Gastroesophageal sphincter (tissue), 3 donors: ENCODE measurements at regions not wholly inside any gene's neighbourhood (a gene's known extent, or its start where the extent isn't known, plus 50 kb on each side); places are given as distances from the start of the nearest gene placed in this dataset.

Experiments
- CTCF ChIP-seq, 4 experiments: fragments of 200-600 bp in 2 of 4; fragments of 450-650 bp in 2 of 4; sonication (generic) in 1 of 4; IDR thresholded peaks; one replicate each; pipeline ENCODE4 v1.5.1; 2017 to 2019; ENCODE audit warnings: antibody characterized with exemption in 4 of 4, mild to moderate bottlenecking in 2 of 4, moderate library complexity in 2 of 4
- EP300 ChIP-seq: sonication (generic); formaldehyde crosslinking; IDR thresholded peaks from one replicate; pipeline ENCODE4 v1.6.1; 2017; ENCODE audit warnings: antibody characterized with exemption, mild to moderate bottlenecking
- POLR2A ChIP-seq, 2 donors: fragments of 450-650 bp; IDR thresholded peaks; one replicate each; pipeline ENCODE4 v1.6.1; 2017; ENCODE audit warnings: antibody characterized with exemption in 2 of 2, mild to moderate bottlenecking in 2 of 2, moderate library complexity in 1 of 2
- POLR2AphosphoS5 ChIP-seq: sonication (generic); formaldehyde crosslinking; IDR thresholded peaks from one replicate; pipeline ENCODE4 v1.6.1; 2017; ENCODE audit warnings: antibody characterized with exemption

- TF ChIP-seq CTCF (IDR thresholded peaks at IDR 0.05), result no peak
- TF ChIP-seq POLR2AphosphoS5, result no peak
- no peak for TF ChIP-seq EP300
- no peak for TF ChIP-seq POLR2A (IDR thresholded peaks at IDR 0.05)
Observed at GRCh38 chrX:131711478-131711867, 167.6 kb downstream of the OR13H1 start.
